ENCODE measurements at regions not wholly inside any gene's neighbourhood (a gene's known extent, or its start where the extent isn't known, plus 50 kb on each side); places are given as distances from the start of the nearest gene placed in this dataset.

GRCh38 chr16:86338403-86339115 is 171.8 kb upstream of the FOXF1 start:
- H3K4me1 ChIP-seq (ENCODE audit: insufficient read depth, poor library complexity, severe bottlenecking), result no peaks in the 10 kb centered on the region
- DNase-seq (ENCODE audit: low spot score) (no peak), ATAC-seq (ENCODE audit: low read depth) (no peak)

GRCh38 chr16:86342161-86342834 is 168.0 kb upstream of the FOXF1 start:
- TF ChIP-seq CTCF (IDR thresholded peaks at IDR 0.05; ENCODE audit: poor library complexity, severe bottlenecking), result no peak
- Histone ChIP-seq H3K27ac (ENCODE audit: poor library complexity, severe bottlenecking) (no peak overlapping the region), H3K4me1 (ENCODE audit: insufficient read depth, poor library complexity, severe bottlenecking) (no peaks in the 10 kb centered on the region), H3K9me3 (ENCODE audit: severe bottlenecking) (no peaks in the 10 kb centered on the region), H3K27me3 (ENCODE audit: insufficient read depth, poor library complexity, severe bottlenecking) (peaks cover 42% of the 10 kb centered on the region), H3K36me3 (ENCODE audit: low read depth) (no peaks in the 10 kb centered on the region), H3K4me3 (ENCODE audit: severe bottlenecking) (no peak overlapping the region)
- no peak for DNase-seq (ENCODE audit: low spot score)
- no peak for ATAC-seq (ENCODE audit: low read depth)

More at GRCh38 chr16:86338403-86339115, 171.8 kb upstream of the FOXF1 start:
- H3K36me3 ChIP-seq (ENCODE audit: low read depth), result no peaks in the 10 kb centered on the region
- no peak for TF ChIP-seq CTCF (IDR thresholded peaks at IDR 0.05; ENCODE audit: poor library complexity, severe bottlenecking)
- peaks cover 50% of the 10 kb centered on the region for H3K27me3 ChIP-seq (ENCODE audit: insufficient read depth, poor library complexity, severe bottlenecking)
- H3K9me3 ChIP-seq (ENCODE audit: severe bottlenecking), result no peaks in the 10 kb centered on the region
- H3K4me3 ChIP-seq (ENCODE audit: severe bottlenecking), result no peak overlapping the region
- H3K27ac ChIP-seq (ENCODE audit: poor library complexity, severe bottlenecking), result no peak overlapping the region

GRCh38 chr16:86343027-86343795 is 167.1 kb upstream of the FOXF1 start:
- ATAC-seq (ENCODE audit: low read depth) (no peak), DNase-seq (ENCODE audit: low spot score) (no peak)
- Histone ChIP-seq H3K27ac (ENCODE audit: poor library complexity, severe bottlenecking) (no peak overlapping the region), H3K27me3 (ENCODE audit: insufficient read depth, poor library complexity, severe bottlenecking) (peaks cover 52% of the 10 kb centered on the region), H3K4me3 (ENCODE audit: severe bottlenecking) (no peak overlapping the region), H3K9me3 (ENCODE audit: severe bottlenecking) (no peaks in the 10 kb centered on the region), H3K4me1 (ENCODE audit: insufficient read depth, poor library complexity, severe bottlenecking) (no peaks in the 10 kb centered on the region), H3K36me3 (ENCODE audit: low read depth) (no peaks in the 10 kb centered on the region)
- no peak for TF ChIP-seq CTCF (IDR thresholded peaks at IDR 0.05; ENCODE audit: poor library complexity, severe bottlenecking)

GRCh38 chr16:86343796-86344585 is 166.3 kb upstream of the FOXF1 start:
- H3K4me3 ChIP-seq (ENCODE audit: severe bottlenecking), result no peak overlapping the region
- no peaks in the 10 kb centered on the region for H3K36me3 ChIP-seq (ENCODE audit: low read depth)
- no peaks in the 10 kb centered on the region for H3K4me1 ChIP-seq (ENCODE audit: insufficient read depth, poor library complexity, severe bottlenecking)
- H3K27me3 ChIP-seq (ENCODE audit: insufficient read depth, poor library complexity, severe bottlenecking), result peaks cover 58% of the 10 kb centered on the region
- ATAC-seq (ENCODE audit: low read depth), result no peak
- no peak for TF ChIP-seq CTCF (IDR thresholded peaks at IDR 0.05; ENCODE audit: poor library complexity, severe bottlenecking)
- no peak for DNase-seq (ENCODE audit: low spot score)
- H3K27ac ChIP-seq (ENCODE audit: poor library complexity, severe bottlenecking), result no peak overlapping the region
- no peaks in the 10 kb centered on the region for H3K9me3 ChIP-seq (ENCODE audit: severe bottlenecking)
